ENCODE measurements at regions not wholly inside any gene's neighbourhood (a gene's known extent, or its start where the extent isn't known, plus 50 kb on each side); places are given as distances from the start of the nearest gene placed in this dataset.

GRCh38 chr3:182124716-182125115, 413.0 kb downstream of the SOX2 start:
- TF ChIP-seq EZH2phosphoT487 (IDR thresholded peaks at IDR 0.05; ENCODE audit: borderline replicate concordance, low read depth) = no peak
- TF ChIP-seq TAF1 (IDR thresholded peaks at IDR 0.05; ENCODE audit: borderline replicate concordance, low read depth, low read length) = no peak
- no peak for TF ChIP-seq CTCF (IDR thresholded peaks at IDR 0.05)
- no peak for TF ChIP-seq ELF1 (IDR thresholded peaks at IDR 0.05)
- TF ChIP-seq ZBTB33 (IDR thresholded peaks at IDR 0.05; ENCODE audit: borderline replicate concordance, low read depth) = no peak
- no peak for TF ChIP-seq MEF2A (IDR thresholded peaks at IDR 0.05; ENCODE audit: borderline replicate concordance, low read depth)
- no peak for TF ChIP-seq FOXM1 (IDR thresholded peaks at IDR 0.05; ENCODE audit: low read depth)
- no peak for TF ChIP-seq FOSL2 (IDR thresholded peaks at IDR 0.05; ENCODE audit: borderline replicate concordance, low read depth)
- TF ChIP-seq POLR2AphosphoS5 (IDR thresholded peaks at IDR 0.05; ENCODE audit: low read depth, low read length) = no peak
- no peak for TF ChIP-seq SMC3 (IDR thresholded peaks at IDR 0.05; ENCODE audit: low read depth, low read length)
- TF ChIP-seq NFIC (IDR thresholded peaks at IDR 0.05; ENCODE audit: borderline replicate concordance) = no peak
- TF ChIP-seq GABPA (IDR thresholded peaks at IDR 0.05; ENCODE audit: low read depth) = no peak

Measured in SK-N-SH (cell line).